ENCODE measurements at regions not wholly inside any gene's neighbourhood (a gene's known extent, or its start where the extent isn't known, plus 50 kb on each side); places are given as distances from the start of the nearest gene placed in this dataset.

DNA sequence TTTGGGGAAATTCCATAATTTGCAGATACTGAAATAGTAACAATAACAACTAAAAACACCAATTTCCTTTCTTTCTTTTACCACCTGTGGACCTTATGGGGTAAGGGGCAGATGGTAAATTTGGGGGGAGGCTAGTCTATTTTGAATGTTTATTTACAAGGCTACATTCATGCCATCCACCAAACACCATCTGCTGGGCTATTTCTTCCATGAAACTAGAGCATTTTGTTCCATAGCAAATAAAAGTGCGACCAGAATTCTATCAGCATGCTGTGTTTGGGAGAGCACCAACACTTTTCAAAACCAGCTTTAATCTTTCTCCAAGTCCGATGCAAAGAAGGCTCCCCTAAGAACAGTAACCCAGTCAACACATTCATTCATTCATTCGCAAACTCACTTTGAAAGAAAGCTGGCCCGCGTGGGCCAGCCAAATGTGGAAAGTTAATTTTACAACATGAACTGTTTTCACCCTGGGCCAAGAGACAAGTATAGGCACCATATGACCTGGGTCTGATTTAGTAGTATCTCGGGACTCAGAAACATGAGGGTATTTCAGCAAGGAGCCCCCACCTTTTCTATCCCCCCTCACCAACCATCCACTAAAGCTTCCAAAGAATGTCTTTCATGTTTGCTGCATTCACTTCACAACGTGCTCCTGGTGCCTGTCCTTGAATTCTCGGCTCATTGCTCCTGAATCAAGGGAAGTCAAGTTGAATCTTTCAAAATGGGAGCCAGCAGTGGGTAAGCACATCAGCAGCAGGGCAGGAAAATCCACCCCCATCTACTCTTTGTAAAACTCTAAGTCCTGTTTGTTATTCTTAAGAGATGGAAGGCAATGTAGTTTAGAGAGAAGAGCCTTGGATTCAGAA is 210.6 kb downstream of the C1D start:
- no peak for DNase-seq (ENCODE audit: extremely low read depth in 1 of 2, low read depth in 1 of 2)

GRCh38 chr2:67854103-67854743 is 208.6 kb downstream of the C1D start:
- DNase-seq (ENCODE audit: extremely low read depth in 1 of 2, low read depth in 1 of 2), result no peak

DNA sequence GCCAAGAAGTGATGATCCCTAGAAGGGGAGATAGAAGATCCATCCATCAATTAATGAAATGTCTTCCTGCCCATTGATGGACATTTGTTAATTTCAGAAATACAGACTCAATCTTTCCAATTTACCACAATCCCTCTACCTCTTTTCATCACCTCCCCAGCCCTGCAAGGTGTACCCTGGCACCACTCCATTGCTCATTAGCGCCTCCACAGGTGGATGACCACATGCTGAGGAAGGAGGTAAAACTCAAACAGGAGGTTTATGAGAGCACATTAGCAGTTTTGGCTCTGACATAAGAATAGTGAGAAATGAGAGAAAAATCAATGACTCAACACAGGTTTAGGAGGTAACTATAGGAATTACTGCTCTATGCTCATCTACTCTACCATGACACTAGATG is 208.0 kb downstream of the C1D start:
- no peak for DNase-seq (ENCODE audit: extremely low read depth in 1 of 2, low read depth in 1 of 2)

GRCh38 chr2:67856866-67857265 is 205.9 kb downstream of the C1D start:
- DNase-seq (ENCODE audit: extremely low read depth in 1 of 2, low read depth in 1 of 2), result no peak

- DNase-seq (ENCODE audit: extremely low read depth in 1 of 2, low read depth in 1 of 2), result no peak
These were observed 205.0 kb downstream of the C1D start for GRCh38 chr2:67857836-67858235.

- DNase-seq (ENCODE audit: extremely low read depth in 1 of 2, low read depth in 1 of 2), result no peak
These were observed 203.9 kb downstream of the C1D start for GRCh38 chr2:67858886-67859285.

GRCh38 chr2:67865917-67866316 is 196.9 kb downstream of the C1D start:
- no peak for DNase-seq (ENCODE audit: extremely low read depth in 1 of 2, low read depth in 1 of 2)

DNA sequence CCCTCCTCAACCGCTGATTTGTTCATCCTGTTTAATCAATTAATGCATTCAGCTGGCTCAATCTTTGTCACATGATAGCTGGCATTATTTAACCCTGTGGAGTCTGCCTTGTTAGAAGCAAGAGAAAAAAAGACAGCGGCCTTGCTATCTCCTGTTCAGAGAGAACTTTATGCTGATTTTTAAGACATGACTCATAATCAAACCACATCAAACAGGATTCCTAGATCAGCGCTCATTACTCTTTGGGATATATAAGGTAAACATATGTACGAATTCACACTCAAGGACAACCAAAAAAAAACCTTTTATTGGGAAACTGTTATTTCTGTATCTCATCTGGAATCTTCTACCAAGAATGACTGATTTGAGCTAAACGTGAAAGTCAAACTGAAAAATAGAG is 195.1 kb downstream of the C1D start:
- no peak for DNase-seq (ENCODE audit: extremely low read depth in 1 of 2, low read depth in 1 of 2)

DNA sequence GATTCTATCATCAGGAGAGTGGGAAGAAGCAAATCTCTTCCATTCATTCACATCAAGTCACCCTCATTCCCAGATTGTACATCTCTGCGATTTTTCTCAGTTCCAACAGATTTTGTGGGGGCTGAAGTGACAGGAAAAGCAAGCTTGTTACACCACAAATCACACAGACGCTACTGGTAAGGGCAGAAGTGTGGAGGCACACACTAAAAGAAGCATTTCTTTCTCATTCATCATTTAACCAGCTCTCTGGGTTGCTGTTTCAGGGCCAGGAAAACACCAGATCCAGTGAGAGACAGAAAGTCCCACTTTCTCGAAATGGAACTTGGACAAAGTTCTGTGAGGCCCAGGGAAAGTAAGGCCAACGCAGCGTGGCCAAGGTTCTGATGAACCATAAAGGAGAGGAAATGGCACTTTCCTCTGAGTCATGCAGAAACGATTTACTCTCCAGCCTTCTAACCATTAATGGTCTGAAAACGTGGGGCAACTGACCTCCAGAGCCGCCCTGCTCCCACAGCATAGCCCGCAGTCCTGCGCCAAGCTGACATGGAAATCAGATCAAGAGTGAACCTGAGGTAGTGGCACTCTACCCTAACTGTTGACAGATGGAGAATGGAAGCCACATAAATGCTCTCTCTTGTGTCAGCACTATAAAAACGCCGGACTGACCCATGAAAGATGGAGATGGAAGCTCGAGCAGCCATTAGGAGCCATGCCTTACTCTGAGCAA is 191.0 kb downstream of the C1D start:
- DNase-seq (ENCODE audit: extremely low read depth in 1 of 2, low read depth in 1 of 2), result no peak

DNA sequence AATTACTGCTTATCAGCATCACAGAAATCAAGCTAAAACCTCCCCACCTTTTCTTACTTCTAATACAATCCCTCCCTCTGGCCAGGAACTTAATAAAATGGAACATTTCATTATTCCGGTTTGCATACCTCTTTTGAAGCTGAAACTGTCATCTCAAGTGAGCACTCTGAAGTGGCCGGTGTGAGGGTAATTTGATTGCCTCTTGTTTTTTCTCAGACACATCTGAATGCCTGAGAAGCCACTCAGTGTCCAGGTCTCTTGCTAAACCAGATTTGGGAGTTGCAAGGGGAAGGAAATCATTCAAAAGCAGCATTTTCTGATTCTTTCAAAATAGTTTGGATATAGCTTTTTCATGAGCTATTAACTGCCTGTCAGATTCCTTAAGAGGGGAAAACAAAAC is 190.3 kb downstream of the C1D start:
- DNase-seq (ENCODE audit: extremely low read depth in 1 of 2, low read depth in 1 of 2), result no peak

- no peak for DNase-seq (ENCODE audit: extremely low read depth in 1 of 2, low read depth in 1 of 2)
These were observed 188.9 kb downstream of the C1D start for GRCh38 chr2:67873916-67874315.

GRCh38 chr2:67876176-67876575 is 186.6 kb downstream of the C1D start:
- DNase-seq (ENCODE audit: extremely low read depth in 1 of 2, low read depth in 1 of 2), result no peak

GRCh38 chr2:67877301-67877700 is 185.5 kb downstream of the C1D start:
- no peak for DNase-seq (ENCODE audit: extremely low read depth in 1 of 2, low read depth in 1 of 2)

- no peak for DNase-seq (ENCODE audit: extremely low read depth in 1 of 2, low read depth in 1 of 2)
These were observed 184.1 kb downstream of the C1D start for GRCh38 chr2:67878743-67879142.

GRCh38 chr2:67879586-67880290 is 183.1 kb downstream of the C1D start:
- DNase-seq (ENCODE audit: extremely low read depth in 1 of 2, low read depth in 1 of 2), result no peak

DNA sequence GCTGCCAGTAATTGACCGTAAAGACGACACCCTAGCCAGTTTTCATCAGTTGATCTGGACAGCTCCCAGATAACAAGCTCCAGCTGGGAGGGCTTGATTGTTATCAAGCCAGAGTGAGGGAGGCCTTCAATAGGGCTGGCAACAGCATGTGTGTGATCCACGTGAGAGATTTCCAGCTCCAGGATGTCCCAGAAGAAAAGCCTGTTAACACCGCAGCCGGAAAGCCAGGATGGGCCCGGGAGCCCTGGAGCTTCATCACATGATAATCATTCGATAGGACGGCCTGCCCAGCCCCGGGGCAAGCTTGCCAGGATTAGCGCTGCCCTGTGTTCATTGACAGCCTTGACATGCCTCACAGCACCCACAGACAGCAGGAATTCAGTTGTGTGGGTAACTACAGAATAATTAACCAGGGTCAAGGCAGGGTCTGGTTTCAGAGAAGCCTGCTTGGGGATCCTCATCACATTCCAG is 182.5 kb downstream of the C1D start:
- no peak for DNase-seq (ENCODE audit: extremely low read depth in 1 of 2, low read depth in 1 of 2)

- DNase-seq (ENCODE audit: extremely low read depth in 1 of 2, low read depth in 1 of 2), result no peak
These were observed 181.0 kb downstream of the C1D start for GRCh38 chr2:67881816-67882215.

GRCh38 chr2:67883316-67884087 is 179.3 kb downstream of the C1D start:
- DNase-seq (ENCODE audit: extremely low read depth in 1 of 2, low read depth in 1 of 2), result no peak

- no peak for DNase-seq (ENCODE audit: extremely low read depth in 1 of 2, low read depth in 1 of 2)
These were observed 174.3 kb downstream of the C1D start for GRCh38 chr2:67888351-67889005.

GRCh38 chr2:67889056-67889455 is 173.7 kb downstream of the C1D start:
- DNase-seq (ENCODE audit: extremely low read depth in 1 of 2, low read depth in 1 of 2), result no peak
